ENCODE measurements at regions not wholly inside any gene's neighbourhood (a gene's known extent, or its start where the extent isn't known, plus 50 kb on each side); places are given as distances from the start of the nearest gene placed in this dataset.

- 58 to 80% (median 67%) methylated on average over 4 of the region's 4 CpGs for WGBS, 4 donors
- TF ChIP-seq POLR2A (IDR thresholded peaks at IDR 0.05), result no peak
- no peak for TF ChIP-seq CTCF (IDR thresholded peaks at IDR 0.05)
Measured at GRCh38 chr7:42338916-42339540, 102.0 kb upstream of the GLI3 start.

GRCh38 chr7:42338231-42338915 is 101.4 kb upstream of the GLI3 start:
- H3K9me3 ChIP-seq, result peaks cover 0 to 8% (median 0%) of the 10 kb centered on the region in 12 donors
- H3K27ac ChIP-seq, result peak overlapping the region in 1 of 12 donors; percentile 18
- intact Hi-C loops (cut with DNase I), result no loop called here
- TF ChIP-seq POLR2A (IDR thresholded peaks at IDR 0.05), result no peak
- no peak for TF ChIP-seq CTCF (IDR thresholded peaks at IDR 0.05)
- DNase-seq, result no peak
- H3K36me3 ChIP-seq, result no peaks in the 10 kb centered on the region
- peaks cover 0 to 6% (median 0%) of the 10 kb centered on the region in 12 donors for H3K4me1 ChIP-seq
- no peaks in the 10 kb centered on the region for H3K27me3 ChIP-seq
- 63 to 72% (median 67%) methylated on average over 4 of the region's 4 CpGs for WGBS, 4 donors
- H3K4me3 ChIP-seq, result no peak overlapping the region
- ATAC-seq, result no peak

More at GRCh38 chr7:42338916-42339540, 102.0 kb upstream of the GLI3 start:
- Histone ChIP-seq H3K27ac (no peak overlapping the region), H3K27me3 (no peaks in the 10 kb centered on the region), H3K4me3 (no peak overlapping the region), H3K9me3 (peaks cover 0 to 1% (median 0%) of the 10 kb centered on the region in 12 donors), H3K4me1 (peaks cover 0 to 6% (median 0%) of the 10 kb centered on the region in 12 donors), H3K36me3 (no peaks in the 10 kb centered on the region)
- ATAC-seq (no peak), DNase-seq (no peak)
- intact Hi-C loops (cut with DNase I), result no loop called here

GRCh38 chr7:42337225-42337905 is 100.4 kb upstream of the GLI3 start:
- H3K9me3 ChIP-seq, result peaks cover 0 to 18% (median 8%) of the 10 kb centered on the region in 12 donors
- no peak overlapping the region for H3K4me3 ChIP-seq
- H3K27ac ChIP-seq, result no peak overlapping the region
- DNase-seq, result no peak
- no peak for ATAC-seq
- no peaks in the 10 kb centered on the region for H3K27me3 ChIP-seq
- peaks cover 0 to 6% (median 0%) of the 10 kb centered on the region in 12 donors for H3K4me1 ChIP-seq
- TF ChIP-seq CTCF (IDR thresholded peaks at IDR 0.05) (no peak), POLR2A (IDR thresholded peaks at IDR 0.05) (no peak)
- WGBS, 4 donors, result 89 to 92% (median 90%) methylated on average over 13 of the region's 13 CpGs
- H3K36me3 ChIP-seq, result no peaks in the 10 kb centered on the region
- intact Hi-C loops (cut with DNase I), result no loop called here

GRCh38 chr7:42332605-42333222 is 95.7 kb upstream of the GLI3 start:
- H3K36me3 ChIP-seq, result no peaks in the 10 kb centered on the region
- H3K9me3 ChIP-seq, result peaks cover 0 to 29% (median 13%) of the 10 kb centered on the region in 12 donors
- intact Hi-C loops (cut with DNase I), result no loop called here
- H3K27me3 ChIP-seq, result no peaks in the 10 kb centered on the region
- H3K27ac ChIP-seq, result no peak overlapping the region
- ATAC-seq (no peak), DNase-seq (no peak)
- no peak for TF ChIP-seq CTCF (IDR thresholded peaks at IDR 0.05)
- TF ChIP-seq POLR2A (IDR thresholded peaks at IDR 0.05), result no peak
- H3K4me3 ChIP-seq, result no peak overlapping the region
- WGBS, 4 donors, result 86 to 89% (median 88%) methylated on average over 2 of the region's 2 CpGs
- H3K4me1 ChIP-seq, result no peaks in the 10 kb centered on the region

Measured in heart left ventricle (tissue), 16 donors.